Activated T-cell treated with anti-CD3 and anti-CD28 coated beads, Interleukin-2, amount 50 U/mL, for 48 hours (primary cell): ENCODE measurements at regions not wholly inside any gene's neighbourhood (a gene's known extent, or its start where the extent isn't known, plus 50 kb on each side); places are given as distances from the start of the nearest gene placed in this dataset.

Experiments
- DNase-seq, 2 experiments: peaks; one replicate each; pipeline ENCODE4 v3.0.0-alpha.2; 2020

- DNase-seq = no peak
Observed at GRCh38 chr3:35537265-35537664, 102.1 kb upstream of the ARPP21 start.

GRCh38 chr3:35544976-35545375, 94.3 kb upstream of the ARPP21 start:
- DNase-seq = no peak

GRCh38 chr3:35549690-35550089, 89.6 kb upstream of the ARPP21 start:
- no peak for DNase-seq

- DNase-seq = no peak
Observed at GRCh38 chr3:35562141-35562540, 77.2 kb upstream of the ARPP21 start.

- DNase-seq = no peak
Observed at GRCh38 chr3:35565048-35565447, 74.3 kb upstream of the ARPP21 start.
